ENCODE measurements at regions not wholly inside any gene's neighbourhood (a gene's known extent, or its start where the extent isn't known, plus 50 kb on each side); places are given as distances from the start of the nearest gene placed in this dataset.

DNA sequence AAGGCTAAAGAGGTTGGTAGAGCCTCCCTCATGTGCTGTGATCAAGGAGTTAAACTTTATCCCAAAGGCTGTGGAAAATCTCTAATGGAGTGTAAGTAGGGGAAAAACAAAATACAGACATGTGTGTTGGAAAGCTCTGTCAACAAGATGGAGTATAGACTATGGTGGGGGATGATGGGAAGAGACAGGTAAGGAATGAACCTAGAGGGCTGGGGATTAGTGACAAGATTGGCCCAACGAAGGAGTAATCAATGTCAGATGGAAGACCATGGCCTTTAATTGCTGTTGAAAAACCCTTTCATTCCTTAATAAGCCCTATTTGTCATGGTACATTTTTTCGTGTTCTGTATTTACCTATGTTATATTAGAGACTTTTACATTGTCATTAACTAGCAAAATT lies 278.6 kb downstream of the SQOR start:
- Histone ChIP-seq H3K9me3 (no peaks in the 10 kb centered on the region), H3K4me1 (ENCODE audit: insufficient read depth) (no peaks in the 10 kb centered on the region), H3K4me3 (no peak overlapping the region), H3K27ac (no peak overlapping the region), H3K36me3 (no peaks in the 10 kb centered on the region), H3K27me3 (no peaks in the 10 kb centered on the region)
- DNase-seq = no peak
- WGBS, 3 donors = 60 to 66% (median 66%) methylated on average over 2 of the region's 2 CpGs
- intact Hi-C loops (cut with DNase I) = no loop called here
- TF ChIP-seq, protein P1, sequence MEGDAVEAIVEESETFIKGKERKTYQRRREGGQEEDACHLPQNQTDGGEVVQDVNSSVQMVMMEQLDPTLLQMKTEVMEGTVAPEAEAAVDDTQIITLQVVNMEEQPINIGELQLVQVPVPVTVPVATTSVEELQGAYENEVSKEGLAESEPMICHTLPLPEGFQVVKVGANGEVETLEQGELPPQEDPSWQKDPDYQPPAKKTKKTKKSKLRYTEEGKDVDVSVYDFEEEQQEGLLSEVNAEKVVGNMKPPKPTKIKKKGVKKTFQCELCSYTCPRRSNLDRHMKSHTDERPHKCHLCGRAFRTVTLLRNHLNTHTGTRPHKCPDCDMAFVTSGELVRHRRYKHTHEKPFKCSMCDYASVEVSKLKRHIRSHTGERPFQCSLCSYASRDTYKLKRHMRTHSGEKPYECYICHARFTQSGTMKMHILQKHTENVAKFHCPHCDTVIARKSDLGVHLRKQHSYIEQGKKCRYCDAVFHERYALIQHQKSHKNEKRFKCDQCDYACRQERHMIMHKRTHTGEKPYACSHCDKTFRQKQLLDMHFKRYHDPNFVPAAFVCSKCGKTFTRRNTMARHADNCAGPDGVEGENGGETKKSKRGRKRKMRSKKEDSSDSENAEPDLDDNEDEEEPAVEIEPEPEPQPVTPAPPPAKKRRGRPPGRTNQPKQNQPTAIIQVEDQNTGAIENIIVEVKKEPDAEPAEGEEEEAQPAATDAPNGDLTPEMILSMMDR (IDR thresholded peaks at IDR 0.05) = no peak
- no peak for TF ChIP-seq POLR2A (IDR thresholded peaks at IDR 0.05)
- TF ChIP-seq EP300 (IDR thresholded peaks at IDR 0.05) = no peak

GRCh38 chr15:45914425-45914824 lies 279.6 kb downstream of the SQOR start:
- no peak overlapping the region for H3K4me3 ChIP-seq
- H3K27ac ChIP-seq = no peak overlapping the region
- no peaks in the 10 kb centered on the region for H3K36me3 ChIP-seq
- intact Hi-C loops (cut with DNase I) = no loop called here
- TF ChIP-seq EP300 (IDR thresholded peaks at IDR 0.05) (no peak), POLR2A (IDR thresholded peaks at IDR 0.05) (no peak)
- TF ChIP-seq, protein P1 (IDR thresholded peaks at IDR 0.05) = no peak
- H3K9me3 ChIP-seq = no peaks in the 10 kb centered on the region
- DNase-seq = no peak
- H3K27me3 ChIP-seq = no peaks in the 10 kb centered on the region
- no peaks in the 10 kb centered on the region for H3K4me1 ChIP-seq (ENCODE audit: insufficient read depth)

DNA sequence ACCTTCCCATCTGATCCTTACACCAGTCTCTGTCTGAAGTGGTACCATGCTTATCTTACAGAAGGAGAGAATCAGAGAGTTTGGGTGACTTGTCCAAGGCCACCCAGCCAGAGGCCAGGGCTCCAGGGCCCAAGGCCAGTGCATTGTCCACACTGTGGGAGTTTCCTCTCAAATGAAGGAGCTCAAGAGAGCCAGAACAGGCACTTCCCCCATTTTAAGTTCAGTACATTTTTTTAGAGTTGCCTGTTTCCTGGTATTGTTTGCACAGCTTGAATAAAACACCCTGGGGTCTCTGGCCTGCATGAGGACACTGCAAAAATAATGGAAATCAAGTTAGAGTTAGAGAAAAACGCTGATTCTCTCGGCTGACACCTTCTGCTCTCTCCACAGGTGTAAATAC lies 284.0 kb downstream of the SQOR start:
- no peak overlapping the region for H3K4me3 ChIP-seq
- 80 to 85% (median 80%) methylated on average over 2 of the region's 2 CpGs for WGBS, 3 donors
- no peaks in the 10 kb centered on the region for H3K36me3 ChIP-seq
- intact Hi-C loops (cut with DNase I) = no loop called here
- no peak overlapping the region for H3K27ac ChIP-seq
- no peaks in the 10 kb centered on the region for H3K4me1 ChIP-seq (ENCODE audit: insufficient read depth)
- DNase-seq = no peak
- H3K9me3 ChIP-seq = no peaks in the 10 kb centered on the region
- TF ChIP-seq POLR2A (IDR thresholded peaks at IDR 0.05) (no peak), EP300 (IDR thresholded peaks at IDR 0.05) (no peak)
- TF ChIP-seq, protein P1 (IDR thresholded peaks at IDR 0.05) = no peak
- no peaks in the 10 kb centered on the region for H3K27me3 ChIP-seq

DNA sequence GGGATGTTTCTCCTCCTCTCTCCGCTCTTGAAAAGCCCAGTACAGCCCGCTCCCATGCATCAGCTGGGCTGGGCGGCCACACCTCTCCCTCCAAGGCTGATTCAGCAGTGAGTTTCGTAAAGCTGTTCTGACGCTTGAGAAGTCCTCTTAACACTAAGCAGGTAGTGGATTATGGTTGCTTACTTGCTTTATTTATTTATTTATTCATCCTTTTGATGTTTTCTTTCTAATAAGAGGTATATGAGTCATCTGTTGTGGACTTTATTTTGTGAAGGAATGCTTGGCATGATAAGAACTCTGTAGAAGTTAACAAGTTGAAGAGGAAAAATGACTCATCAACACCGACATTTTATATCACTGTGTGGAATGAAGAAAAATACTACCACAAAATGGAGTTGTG lies 285.0 kb downstream of the SQOR start:
- H3K27me3 ChIP-seq = no peaks in the 10 kb centered on the region
- H3K9me3 ChIP-seq = no peaks in the 10 kb centered on the region
- H3K4me1 ChIP-seq (ENCODE audit: insufficient read depth) = no peaks in the 10 kb centered on the region
- no peak overlapping the region for H3K27ac ChIP-seq
- TF ChIP-seq EP300 (IDR thresholded peaks at IDR 0.05) (no peak), POLR2A (IDR thresholded peaks at IDR 0.05) (no peak)
- TF ChIP-seq, protein P1 (IDR thresholded peaks at IDR 0.05) = no peak
- no peak for DNase-seq
- intact Hi-C loops (cut with DNase I) = no loop called here
- H3K4me3 ChIP-seq = no peak overlapping the region
- 69 to 76% (median 72%) methylated on average over 6 of the region's 6 CpGs for WGBS, 3 donors
- H3K36me3 ChIP-seq = no peaks in the 10 kb centered on the region

DNA sequence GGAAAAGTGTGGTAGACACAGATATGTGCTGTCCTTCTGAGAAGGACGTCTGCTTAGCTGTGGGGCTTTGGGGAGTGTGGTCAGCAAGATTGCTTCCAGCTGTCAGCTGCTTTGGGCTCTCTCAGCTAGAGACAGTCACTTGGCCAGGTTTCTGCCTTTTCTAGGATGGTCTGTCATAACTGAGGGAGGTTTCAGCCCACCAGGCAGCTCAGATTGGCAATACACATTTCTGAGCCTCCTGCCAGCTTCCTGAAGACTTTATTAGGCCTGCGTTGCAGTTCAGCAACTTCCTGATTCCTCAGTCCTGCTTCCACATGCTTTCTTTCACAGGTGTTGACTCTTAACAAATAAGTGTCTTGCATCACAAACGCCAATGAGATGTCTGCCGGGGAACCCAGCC lies 286.5 kb downstream of the SQOR start:
- Histone ChIP-seq H3K4me1 (ENCODE audit: insufficient read depth) (no peaks in the 10 kb centered on the region), H3K27ac (no peak overlapping the region), H3K4me3 (no peak overlapping the region), H3K27me3 (no peaks in the 10 kb centered on the region), H3K9me3 (no peaks in the 10 kb centered on the region), H3K36me3 (no peaks in the 10 kb centered on the region)
- TF ChIP-seq EP300 (IDR thresholded peaks at IDR 0.05) (no peak), POLR2A (IDR thresholded peaks at IDR 0.05) (no peak)
- TF ChIP-seq, protein P1 (IDR thresholded peaks at IDR 0.05) = no peak
- no peak for DNase-seq
- intact Hi-C loops (cut with DNase I) = no loop called here
- WGBS, 3 donors = 14 to 28% (median 26%) methylated on average over 4 of the region's 4 CpGs
